GM23338 (cell line): ENCODE measurements at regions not wholly inside any gene's neighbourhood (a gene's known extent, or its start where the extent isn't known, plus 50 kb on each side); places are given as distances from the start of the nearest gene placed in this dataset.
"Not testable (repeated sequence)": the region's sequence is repeated elsewhere in the genome, so short reads cannot be mapped to it uniquely, and the experiment has no call there.

ENCODE experiments used
- ATAC-seq: fragments of 200-7000 bp; cut with Tn5 transposase; 3 replicates; pipeline ENCODE4 v1.9.1; 2020
- DNase-seq: peaks from one replicate; pipeline ENCODE4 v3.0.0-alpha.2; 2015; ENCODE audit warnings: low spot score
- H2AFZ ChIP-seq: fragments of 200-600 bp; sonication (generic); 2 replicates; pipeline ENCODE4 v1.8.0; 2016; ENCODE audit warnings: antibody characterized with exemption, mild to moderate bottlenecking, moderate library complexity
- H3F3A ChIP-seq: fragments of 200-600 bp; sonication (generic); replicated peaks from 2 replicates; pipeline ENCODE4 v1.8.0; 2017; ENCODE audit warnings: antibody characterized with exemption, mixed run types, low read depth
- H3K27ac ChIP-seq: fragments of 200-600 bp; sonication (generic); 2 replicates; pipeline ENCODE4 v1.6.1; 2016; ENCODE audit warnings: low read depth
- H3K27me3 ChIP-seq: fragments of 200-600 bp; sonication (generic); 2 replicates; pipeline ENCODE4 v1.8.0; 2016; ENCODE audit warnings: mild to moderate bottlenecking, mixed run types, moderate library complexity; ENCODE audit not compliant: insufficient read depth
- H3K36me3 ChIP-seq: fragments of 200-600 bp; sonication (generic); 2 replicates; pipeline ENCODE4 v1.8.0; 2016; ENCODE audit warnings: mild to moderate bottlenecking; ENCODE audit not compliant: insufficient read depth
- H3K4me1 ChIP-seq: fragments of 200-600 bp; sonication (generic); 2 replicates; pipeline ENCODE4 v1.8.0; 2016; ENCODE audit warnings: mild to moderate bottlenecking, moderate library complexity; ENCODE audit not compliant: insufficient read depth
- H3K4me2 ChIP-seq: fragments of 200-600 bp; sonication (generic); 2 replicates; pipeline ENCODE4 v1.7.1; 2017; ENCODE audit warnings: mixed run types
- H3K4me3 ChIP-seq: fragments of 200-600 bp; sonication (generic); 2 replicates; pipeline ENCODE4 v1.6.1; 2016; ENCODE audit warnings: mixed run types
- H3K79me2 ChIP-seq: fragments of 200-600 bp; sonication (generic); replicated peaks from 2 replicates; pipeline ENCODE4 v1.8.0; 2017; ENCODE audit warnings: mild to moderate bottlenecking; ENCODE audit not compliant: insufficient read depth
- H3K9me2 ChIP-seq: fragments of 200-600 bp; sonication (generic); 2 replicates; pipeline ENCODE4 v1.8.0; 2017; ENCODE audit not compliant: insufficient read depth
- H4K20me1 ChIP-seq: fragments of 200-600 bp; sonication (generic); replicated peaks from 2 replicates; pipeline ENCODE4 v1.8.0; 2017; ENCODE audit warnings: mild to moderate bottlenecking; ENCODE audit not compliant: insufficient read depth
- H3K27ac Mint-ChIP-seq: 2 replicates; pipeline ENCODE4 v1.8.0; 2020; ENCODE audit warnings: inconsistent platforms, mild to moderate bottlenecking, moderate library complexity, mixed read lengths
- H3K27me3 Mint-ChIP-seq: 3 replicates; pipeline ENCODE4 v1.8.0; 2022; ENCODE audit warnings: low read depth, mild to moderate bottlenecking, moderate library complexity, mixed read lengths, inconsistent platforms; ENCODE audit not compliant: insufficient read depth, poor library complexity
- H3K36me3 Mint-ChIP-seq: 3 replicates; pipeline ENCODE4 v1.8.0; 2021; ENCODE audit warnings: low read depth, mild to moderate bottlenecking, inconsistent platforms, moderate library complexity, mixed read lengths
- H3K4me1 Mint-ChIP-seq: 3 replicates; pipeline ENCODE4 v1.8.0; 2020; ENCODE audit warnings: mild to moderate bottlenecking, inconsistent platforms, mixed read lengths
- H3K4me3 Mint-ChIP-seq: 3 replicates; pipeline ENCODE4 v1.8.0; 2021; ENCODE audit warnings: moderate library complexity, mild to moderate bottlenecking, inconsistent platforms, mixed read lengths
- H3K9me3 Mint-ChIP-seq: 3 replicates; pipeline ENCODE4 v1.8.0; 2020; ENCODE audit warnings: moderate library complexity, mild to moderate bottlenecking, inconsistent platforms, mixed read lengths
- TF ChIP-seq, protein P1 (sequence below), 2 experiments: fragments of 200-600 bp in 1 of 2; sonication (generic) in 1 of 2; conservative IDR thresholded peaks; 2 replicates each; pipeline versions ENCODE4 v1.5.1 to v1.6.1; 2016 to 2017; ENCODE audit warnings: antibody characterized with exemption in 2 of 2, low read depth in 2 of 2, mild to moderate bottlenecking in 2 of 2, moderate library complexity in 1 of 2

DNA sequence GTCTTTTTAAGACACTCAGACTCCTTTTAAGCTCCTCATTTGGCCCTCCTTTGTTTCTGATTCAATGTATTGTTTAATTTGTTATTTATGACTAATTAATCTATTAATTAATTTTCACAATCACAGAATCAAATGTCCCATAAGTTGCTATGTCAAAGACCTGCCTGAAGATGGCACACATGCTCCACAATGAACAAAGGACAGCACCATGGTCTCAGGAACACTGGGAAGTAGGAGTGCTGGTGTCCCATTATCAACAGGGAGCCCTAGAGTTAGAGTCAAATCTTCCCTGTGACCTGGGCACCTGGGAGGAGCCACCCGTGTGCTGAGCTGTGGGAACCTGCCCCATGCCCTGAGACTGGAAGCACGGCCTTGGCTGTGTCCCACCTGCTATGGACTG is 1164.3 kb downstream of the RPIA start:
- H3K27me3 Mint-ChIP-seq: not testable (repeated sequence)

GRCh38 chr2:89856305-89856704 is 1164.8 kb downstream of the RPIA start:
- not testable (repeated sequence) for H3K36me3 ChIP-seq, H3K27me3 Mint-ChIP-seq, H3K4me3 ChIP-seq, H2AFZ ChIP-seq, H3K9me3 Mint-ChIP-seq, H3K36me3 Mint-ChIP-seq, H3K4me1 Mint-ChIP-seq, H3K27ac Mint-ChIP-seq, H3K27me3 ChIP-seq, H3K27ac ChIP-seq, H4K20me1 ChIP-seq, DNase-seq, H3K4me1 ChIP-seq, H3K79me2 ChIP-seq, ATAC-seq, H3K9me2 ChIP-seq, H3K4me2 ChIP-seq, H3K4me3 Mint-ChIP-seq, H3F3A ChIP-seq

More for the DNA sequence above, 1164.3 kb downstream of the RPIA start:
- not testable (repeated sequence) for H3K4me1 ChIP-seq, H2AFZ ChIP-seq, H4K20me1 ChIP-seq, ATAC-seq, H3K4me1 Mint-ChIP-seq, H3K27ac ChIP-seq, H3K4me2 ChIP-seq, H3K9me2 ChIP-seq, H3K4me3 ChIP-seq, H3K27me3 ChIP-seq, H3K4me3 Mint-ChIP-seq, H3K36me3 ChIP-seq, H3K27ac Mint-ChIP-seq, H3F3A ChIP-seq, H3K79me2 ChIP-seq
- peaks cover 11% of the 10 kb centered on the region for H3K36me3 Mint-ChIP-seq
- DNase-seq: peak; percentile 11
- H3K9me3 Mint-ChIP-seq: peaks cover 14% of the 10 kb centered on the region
- TF ChIP-seq, protein P1, sequence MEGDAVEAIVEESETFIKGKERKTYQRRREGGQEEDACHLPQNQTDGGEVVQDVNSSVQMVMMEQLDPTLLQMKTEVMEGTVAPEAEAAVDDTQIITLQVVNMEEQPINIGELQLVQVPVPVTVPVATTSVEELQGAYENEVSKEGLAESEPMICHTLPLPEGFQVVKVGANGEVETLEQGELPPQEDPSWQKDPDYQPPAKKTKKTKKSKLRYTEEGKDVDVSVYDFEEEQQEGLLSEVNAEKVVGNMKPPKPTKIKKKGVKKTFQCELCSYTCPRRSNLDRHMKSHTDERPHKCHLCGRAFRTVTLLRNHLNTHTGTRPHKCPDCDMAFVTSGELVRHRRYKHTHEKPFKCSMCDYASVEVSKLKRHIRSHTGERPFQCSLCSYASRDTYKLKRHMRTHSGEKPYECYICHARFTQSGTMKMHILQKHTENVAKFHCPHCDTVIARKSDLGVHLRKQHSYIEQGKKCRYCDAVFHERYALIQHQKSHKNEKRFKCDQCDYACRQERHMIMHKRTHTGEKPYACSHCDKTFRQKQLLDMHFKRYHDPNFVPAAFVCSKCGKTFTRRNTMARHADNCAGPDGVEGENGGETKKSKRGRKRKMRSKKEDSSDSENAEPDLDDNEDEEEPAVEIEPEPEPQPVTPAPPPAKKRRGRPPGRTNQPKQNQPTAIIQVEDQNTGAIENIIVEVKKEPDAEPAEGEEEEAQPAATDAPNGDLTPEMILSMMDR (conservative IDR thresholded peaks at IDR 0.05; ENCODE audit: low read depth in 2 of 2): peak in 1 of 2 experiments; percentile 45; a peak in 3 of 4 replicates

GRCh38 chr2:89862164-89862563 is 1170.7 kb downstream of the RPIA start:
- ATAC-seq: not testable (repeated sequence)

DNA sequence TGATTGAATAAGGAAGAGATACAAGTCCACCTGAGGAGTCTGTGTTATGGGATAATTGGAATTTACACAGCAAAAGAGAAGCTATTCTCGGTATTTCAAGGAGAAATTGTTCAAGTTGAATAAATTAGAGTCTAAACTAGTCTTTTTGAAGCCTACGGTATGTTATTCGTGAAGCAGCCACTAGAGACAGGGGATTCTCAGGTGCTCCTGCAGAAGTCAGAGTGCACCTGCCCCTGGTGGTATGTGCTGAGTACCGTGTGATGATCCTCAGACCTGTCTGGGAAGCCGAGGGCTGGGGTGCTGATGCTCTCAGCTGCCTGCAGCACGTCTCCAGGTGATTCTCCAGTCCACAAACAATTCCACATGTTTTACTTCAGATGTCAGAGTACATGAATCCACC is 1171.7 kb downstream of the RPIA start:
- H3K9me3 Mint-ChIP-seq, H3K4me3 Mint-ChIP-seq, H3K36me3 Mint-ChIP-seq: not testable (repeated sequence)

More at GRCh38 chr2:89862164-89862563, 1170.7 kb downstream of the RPIA start:
- not testable (repeated sequence) for H3K27me3 Mint-ChIP-seq, H3K4me1 Mint-ChIP-seq, H2AFZ ChIP-seq, H3K9me3 Mint-ChIP-seq, H3K27me3 ChIP-seq, H3K36me3 ChIP-seq, H3K4me3 ChIP-seq, H3K4me2 ChIP-seq, H4K20me1 ChIP-seq, H3K27ac ChIP-seq, H3K9me2 ChIP-seq, H3K27ac Mint-ChIP-seq, DNase-seq, H3F3A ChIP-seq, H3K36me3 Mint-ChIP-seq, H3K4me3 Mint-ChIP-seq, H3K79me2 ChIP-seq, H3K4me1 ChIP-seq

DNA sequence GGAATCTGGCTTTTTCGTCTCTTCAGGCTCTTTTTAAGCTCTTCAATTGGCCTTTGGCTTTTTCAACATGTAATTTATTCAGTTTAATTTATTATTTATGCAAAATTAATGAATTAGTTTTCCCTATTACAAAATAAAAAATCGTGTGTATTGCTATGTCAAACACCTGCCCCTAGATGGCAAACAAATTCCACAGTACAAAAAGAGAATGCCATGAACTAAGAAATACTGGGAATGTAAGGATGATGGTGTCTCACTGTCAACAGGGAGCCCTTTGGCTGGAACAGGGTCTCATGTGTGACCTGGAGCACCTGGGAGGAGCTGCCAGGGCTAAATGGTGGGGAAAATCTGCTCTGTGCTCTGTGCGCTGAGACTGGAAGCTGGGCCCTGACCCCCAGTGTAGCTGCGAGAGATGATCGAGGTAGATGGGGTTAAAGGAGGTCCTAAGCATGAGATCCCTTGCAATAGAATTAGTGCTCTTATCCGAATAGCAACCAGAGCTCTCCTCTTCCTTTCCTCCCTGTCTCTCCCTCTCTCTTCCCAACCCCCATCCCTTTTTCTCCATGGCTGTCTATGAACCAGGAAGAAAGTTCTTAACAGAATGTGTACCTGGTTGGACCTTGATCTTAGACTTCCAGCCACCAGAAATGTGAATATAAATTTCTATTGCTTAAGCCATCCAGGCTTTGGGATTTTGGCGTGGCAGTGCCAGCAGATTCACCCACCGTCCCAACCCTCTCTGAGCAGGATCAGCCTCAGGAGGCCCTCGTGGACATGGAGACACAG is 1183.5 kb downstream of the RPIA start:
- not testable (repeated sequence) for H3K36me3 ChIP-seq, DNase-seq, H3K4me2 ChIP-seq, H3K4me1 ChIP-seq, ATAC-seq, H3K4me3 ChIP-seq, H3K79me2 ChIP-seq, H3K27me3 Mint-ChIP-seq, H3K9me2 ChIP-seq, H3K4me1 Mint-ChIP-seq, H3K27ac Mint-ChIP-seq, H3K27me3 ChIP-seq, H3K27ac ChIP-seq, H3K36me3 Mint-ChIP-seq, H3F3A ChIP-seq, H3K4me3 Mint-ChIP-seq, H2AFZ ChIP-seq, H4K20me1 ChIP-seq
- peaks cover 36% of the 10 kb centered on the region for H3K9me3 Mint-ChIP-seq

More for the DNA sequence above, 1171.7 kb downstream of the RPIA start:
- H3K36me3 ChIP-seq, H2AFZ ChIP-seq, H3K79me2 ChIP-seq, H3K27me3 ChIP-seq, ATAC-seq, H3K4me1 ChIP-seq, H3K4me3 ChIP-seq, H3K9me2 ChIP-seq, H3K27me3 Mint-ChIP-seq, H3K27ac Mint-ChIP-seq, H4K20me1 ChIP-seq, H3K4me2 ChIP-seq, H3K4me1 Mint-ChIP-seq, DNase-seq, H3K27ac ChIP-seq, H3F3A ChIP-seq: not testable (repeated sequence)

- not testable (repeated sequence) for H3K4me1 ChIP-seq, H3K4me2 ChIP-seq, H4K20me1 ChIP-seq, H3K27ac ChIP-seq, H3K27me3 Mint-ChIP-seq, H3K4me3 Mint-ChIP-seq, H3K4me3 ChIP-seq, DNase-seq, H3K27ac Mint-ChIP-seq, H3K9me2 ChIP-seq, ATAC-seq, H3K4me1 Mint-ChIP-seq, H3K36me3 ChIP-seq, H3K27me3 ChIP-seq, H3K79me2 ChIP-seq, H3F3A ChIP-seq, H3K36me3 Mint-ChIP-seq, H2AFZ ChIP-seq
- H3K9me3 Mint-ChIP-seq: peaks cover 28% of the 10 kb centered on the region
These were observed 1185.0 kb downstream of the RPIA start for GRCh38 chr2:89876445-89876844.
